HG03159 (cell line): ENCODE measurements at regions not wholly inside any gene's neighbourhood (a gene's known extent, or its start where the extent isn't known, plus 50 kb on each side); places are given as distances from the start of the nearest gene placed in this dataset.
"Not testable (repeated sequence)": the region's sequence is repeated elsewhere in the genome, so short reads cannot be mapped to it uniquely, and the experiment has no call there.

Experiments
- ATAC-seq: cut with Tn5 transposase; IDR thresholded peaks from one replicate; pipeline ENCODE4 v1.9.1; 2021; ENCODE audit warnings: mild to moderate bottlenecking, moderate library complexity; ENCODE audit not compliant: unreplicated experiment

- ATAC-seq = no peak
Measured at GRCh38 chr5:159680095-159680494, 236.2 kb upstream of the ADRA1B start.

GRCh38 chr5:159681661-159682060, 234.6 kb upstream of the ADRA1B start:
- no peak for ATAC-seq

GRCh38 chr5:159682623-159683022, 233.7 kb upstream of the ADRA1B start:
- no peak for ATAC-seq

GRCh38 chr5:159687892-159688291, 228.4 kb upstream of the ADRA1B start:
- ATAC-seq = not testable (repeated sequence)

- no peak for ATAC-seq
Measured at GRCh38 chr5:159695741-159696294, 220.5 kb upstream of the ADRA1B start.

GRCh38 chr5:159697530-159697929, 218.8 kb upstream of the ADRA1B start:
- ATAC-seq = no peak

GRCh38 chr5:159698322-159698721, 218.0 kb upstream of the ADRA1B start:
- ATAC-seq = no peak

- no peak for ATAC-seq
Measured at GRCh38 chr5:159700016-159700415, 216.3 kb upstream of the ADRA1B start.

- no peak for ATAC-seq
Measured at GRCh38 chr5:159702301-159702700, 214.0 kb upstream of the ADRA1B start.

- no peak for ATAC-seq
Measured at GRCh38 chr5:159702826-159703225, 213.5 kb upstream of the ADRA1B start.

GRCh38 chr5:159704160-159704559, 212.1 kb upstream of the ADRA1B start:
- ATAC-seq = no peak

- no peak for ATAC-seq
Measured at GRCh38 chr5:159705948-159706347, 210.3 kb upstream of the ADRA1B start.

GRCh38 chr5:159708090-159708489, 208.2 kb upstream of the ADRA1B start:
- no peak for ATAC-seq

- ATAC-seq = no peak
Measured at GRCh38 chr5:159712672-159713071, 203.6 kb upstream of the ADRA1B start.

- ATAC-seq = no peak
Measured at GRCh38 chr5:159713254-159713653, 203.0 kb upstream of the ADRA1B start.

- no peak for ATAC-seq
Measured at GRCh38 chr5:159713773-159714172, 202.5 kb upstream of the ADRA1B start.

GRCh38 chr5:159725475-159725874, 190.8 kb upstream of the ADRA1B start:
- no peak for ATAC-seq

- ATAC-seq = no peak
Measured at GRCh38 chr5:159727167-159727566, 189.1 kb upstream of the ADRA1B start.

GRCh38 chr5:159730285-159730684, 186.0 kb upstream of the ADRA1B start:
- ATAC-seq = no peak

- peak; percentile 50 for ATAC-seq
Measured at GRCh38 chr5:159732220-159732619, 184.1 kb upstream of the ADRA1B start.

GRCh38 chr5:159734366-159734765, 181.9 kb upstream of the ADRA1B start:
- no peak for ATAC-seq

- no peak for ATAC-seq
Measured at GRCh38 chr5:159735036-159735435, 181.2 kb upstream of the ADRA1B start.
